K562 (cell line): ENCODE measurements at regions not wholly inside any gene's neighbourhood (a gene's known extent, or its start where the extent isn't known, plus 50 kb on each side); places are given as distances from the start of the nearest gene placed in this dataset.
"Not testable (repeated sequence)": the region's sequence is repeated elsewhere in the genome, so short reads cannot be mapped to it uniquely, and the experiment has no call there.

Experiments used
- ATAC-seq: fragments of 200-7000 bp; cut with Tn5 transposase; 3 replicates; pipeline ENCODE4 v1.9.1; 2020; ENCODE audit warnings: moderate library complexity
- BruUV-seq: library from RNA; stranded (reverse); fragments of 400-500 nt; replicated peaks from 2 replicates; lab custom pipeline; 2021; lab: Mats Ljungman, UMichigan
- CTCF ChIA-PET: fragments of 300-600 bp; formaldehyde crosslinking; extraction: SDS; loops from one replicate; lab custom pipeline; 2021; ENCODE audit warnings: low intra/inter-chr PET ratio; lab: Yijun Ruan, JAX
- POLR2A ChIA-PET: fragments of 300-600, 350-650 bp; sonication (Branson Sonifier 250); formaldehyde crosslinking; extraction: SDS; loops from one replicate; lab custom pipeline; 2021; ENCODE audit warnings: antibody characterized with exemption, inconsistent platforms; lab: Yijun Ruan, JAX
- DNase-seq, 4 experiments: peaks; one replicate each; pipeline versions ENCODE4 v3.0.0 to v3.0.0-alpha.2; 2011 to 2018; ENCODE audit warnings: low spot score in 3 of 4, mixed read lengths in 3 of 4; ENCODE audit errors: extremely low read depth in 1 of 4
- FAIRE-seq: peaks from 2 replicates; lab custom pipeline; 2011; peaks lifted over from hg19 to GRCh38; lab: Jason Lieb, UNC
- H2AFZ ChIP-seq: 2 replicates; pipeline ENCODE4 v1.6.0; 2011; ENCODE audit warnings: low read depth, low read length, control low read depth, inconsistent platforms
- H3K27ac ChIP-seq: fragments of 200-600 bp; 3 replicates; pipeline ENCODE4 v1.8.0; 2011; ENCODE audit warnings: low read depth, mild to moderate bottlenecking, control low read depth, inconsistent platforms, low read length, moderate library complexity, mixed read lengths; ENCODE audit errors: extremely low read depth
- H3K27me3 ChIP-seq, 2 experiments: fragments of 300-600 bp in 1 of 2; 2 replicates in 1 of 2; 3 replicates in 1 of 2; pipeline versions ENCODE4 v1.6.0 to v1.8.0; 2011; ENCODE audit warnings: inconsistent platforms in 2 of 2, low read length in 2 of 2, mild to moderate bottlenecking in 1 of 2, mixed read lengths in 1 of 2, moderate library complexity in 1 of 2; ENCODE audit not compliant: control insufficient read depth in 2 of 2, insufficient read depth in 2 of 2
- H3K36me3 ChIP-seq: fragments of 300-600 bp; 3 replicates; pipeline ENCODE4 v1.8.0; 2011; ENCODE audit warnings: mild to moderate bottlenecking, low read length, inconsistent platforms; ENCODE audit not compliant: control insufficient read depth, insufficient read depth
- H3K4me1 ChIP-seq, 2 experiments: fragments of 200-600 bp in 1 of 2; replicated peaks in 1 of 2; 2 replicates in 1 of 2; 3 replicates in 1 of 2; pipeline versions ENCODE4 v1.5.1 to v1.8.0; 2011; ENCODE audit warnings: inconsistent platforms in 2 of 2, low read length in 2 of 2, mild to moderate bottlenecking in 1 of 2, mixed read lengths in 1 of 2, moderate library complexity in 1 of 2; ENCODE audit not compliant: control insufficient read depth in 2 of 2, insufficient read depth in 2 of 2
- H3K4me2 ChIP-seq: 2 replicates; pipeline ENCODE4 v1.6.1; 2011; ENCODE audit warnings: low read length, control low read depth, inconsistent platforms, mixed read lengths; ENCODE audit not compliant: insufficient read depth
- H3K4me3 ChIP-seq: fragments of 200-600 bp; sonication (generic), shearing (Covaris generic); 2 replicates; pipeline ENCODE4 v1.5.1; 2016; ENCODE audit warnings: control low read depth, inconsistent platforms
- H3K79me2 ChIP-seq: fragments of 200-600 bp; 3 replicates; pipeline ENCODE4 v1.8.0; 2011; ENCODE audit warnings: low read length, inconsistent platforms; ENCODE audit not compliant: control insufficient read depth, insufficient read depth
- H3K9ac ChIP-seq, 2 experiments: 2 replicates each; pipeline versions ENCODE4 v1.6.0 to v1.6.1; 2011; ENCODE audit warnings: low read depth in 2 of 2, low read length in 2 of 2, control low read depth in 1 of 2, inconsistent platforms in 1 of 2, mild to moderate bottlenecking in 1 of 2, mixed read lengths in 1 of 2; ENCODE audit not compliant: insufficient read depth in 1 of 2
- H3K9me1 ChIP-seq: one replicate; pipeline ENCODE4 v1.6.0; 2011; ENCODE audit warnings: inconsistent platforms, mild to moderate bottlenecking, low read length, moderate library complexity; ENCODE audit not compliant: control insufficient read depth, insufficient read depth
- H3K9me3 ChIP-seq: replicated peaks from 2 replicates; pipeline ENCODE4 v1.5.1; 2011; ENCODE audit warnings: low read depth, low read length, inconsistent platforms; ENCODE audit not compliant: control insufficient read depth, insufficient read depth
- H4K20me1 ChIP-seq: replicated peaks from 2 replicates; pipeline ENCODE4 v1.6.1; 2011; ENCODE audit warnings: low read length, inconsistent platforms, mixed read lengths; ENCODE audit not compliant: control insufficient read depth, insufficient read depth
- CBFA2T3 ChIP-seq: fragments of 450-650 bp; IDR thresholded peaks from 2 replicates; pipeline ENCODE4 v1.6.1; 2017
- HNRNPLL ChIP-seq: fragments of 200-400 bp; formaldehyde crosslinking; IDR thresholded peaks from 2 replicates; pipeline ENCODE4 v1.6.1; 2017; ENCODE audit warnings: low read length, low read depth, mild to moderate bottlenecking; ENCODE audit not compliant: poor library complexity, severe bottlenecking
- JUNB ChIP-seq: fragments of 450-650 bp; formaldehyde crosslinking; conservative IDR thresholded peaks from 2 replicates; pipeline ENCODE4 v1.4.0; 2020; ENCODE audit warnings: mild to moderate bottlenecking
- KDM5B ChIP-seq: fragments of 200-600 bp; sonication (generic); IDR thresholded peaks from 2 replicates; pipeline ENCODE4 v1.6.1; 2012; ENCODE audit warnings: low read depth, mild to moderate bottlenecking, moderate library complexity, low read length, control low read depth, inconsistent platforms; ENCODE audit not compliant: insufficient replicate concordance
- MAFG ChIP-seq: fragments of 450-650 bp; conservative IDR thresholded peaks from 2 replicates; pipeline ENCODE4 v1.6.1; 2016; ENCODE audit warnings: missing genetic modification characterization, missing compliant biosample characterization
- NCOR1 ChIP-seq: fragments of 450-650 bp; IDR thresholded peaks from 2 replicates; pipeline ENCODE4 v1.6.1; 2016; ENCODE audit warnings: mild to moderate bottlenecking, moderate library complexity
- NFRKB ChIP-seq: fragments of 450-650 bp; IDR thresholded peaks from 2 replicates; pipeline ENCODE4 v1.6.1; 2016; ENCODE audit warnings: low read depth
- RAD21 ChIP-seq, 2 experiments: fragments of 250-450 bp in 1 of 2; fragments of 450-650 bp in 1 of 2; sonication (Bioruptor Pico) in 1 of 2; formaldehyde crosslinking in 1 of 2; IDR thresholded peaks in 1 of 2; conservative IDR thresholded peaks in 1 of 2; 2 replicates each; pipeline versions ENCODE4 v1.4.0 to v1.8.0; 2020 to 2022; ENCODE audit warnings: mild to moderate bottlenecking in 2 of 2, moderate library complexity in 1 of 2
- STAT5A ChIP-seq: IDR thresholded peaks from 2 replicates; pipeline ENCODE4 v1.6.1; 2012; ENCODE audit warnings: low read length, inconsistent platforms, borderline replicate concordance
- TAL1 ChIP-seq: fragments of 450-650 bp; IDR thresholded peaks from 2 replicates; pipeline ENCODE4 v1.6.1; 2016; ENCODE audit warnings: mild to moderate bottlenecking
- ZNF444 ChIP-seq: fragments of 250-450 bp; sonication (Bioruptor Pico); IDR thresholded peaks from 2 replicates; pipeline ENCODE4 v1.4.0; 2020; ENCODE audit warnings: mild to moderate bottlenecking, moderate library complexity
- WGBS: fragments of 100-300 bp; shearing (Covaris generic); methylation state at CpG from one replicate; pipeline ENCODE4 v1.1.6; 2016; ENCODE audit warnings: low coverage, mixed read lengths; ENCODE audit not compliant: insufficient coverage; ENCODE audit errors: missing lambda C conversion rate; 5-methylcytosine and 5-hydroxymethylcytosine counted together
- in situ Hi-C: fragments of 300-500 bp; cut with MboI; formaldehyde crosslinking; loops from 4 replicates; pipeline ENCODE4 v1.15.0; 2018; ENCODE audit warnings: inconsistent platforms, mixed read lengths
- intact Hi-C: fragments of 100-400 bp; cut with micrococcal nuclease; formaldehyde crosslinking; loops from 2 replicates; pipeline ENCODE4 v1.14.2; 2022
- TF ChIP-seq, protein P1 (sequence below), 3 experiments: IDR thresholded peaks in 2 of 3; conservative IDR thresholded peaks in 1 of 3; 2 replicates each; pipeline ENCODE4 v1.5.1; 2011 to 2012; ENCODE audit warnings: low read length in 3 of 3, mild to moderate bottlenecking in 3 of 3, control low read depth in 2 of 3, improper control_type of control experiment in 1 of 3, inconsistent platforms in 1 of 3, low read depth in 1 of 3, mixed read lengths in 1 of 3, moderate library complexity in 1 of 3; ENCODE audit not compliant: insufficient read depth in 2 of 3

GRCh38 chr7:81459485-81459884, 310.4 kb downstream of the HGF start (continued):
- TF ChIP-seq HNRNPLL (no peak), ZNF444 (CRISPR knock-in tag) (no peak), CBFA2T3 (peak; percentile 60), NCOR1 (peak; percentile 41; the same call in 1 of the 2 replicates), JUNB (CRISPR knock-in tag) (no peak), STAT5A (no peak), TAL1 (peak; percentile 59; the same call in 1 of the 2 replicates), KDM5B (no peak), MAFG (tag) (0 out of 2 replicates have a peak, but pooled peaks have one; percentile 14)

GRCh38 chr7:81457852-81458522, 311.9 kb downstream of the HGF start:
- BruUV-seq = no TSS peak
- no peak for DNase-seq
- POLR2A ChIA-PET = no interaction called here

GRCh38 chr7:81453770-81454169, 316.1 kb downstream of the HGF start:
- BruUV-seq, H3K36me3 ChIP-seq, POLR2A ChIA-PET, DNase-seq, H3K27ac ChIP-seq, H3K9me3 ChIP-seq, CTCF ChIA-PET, H3K4me2 ChIP-seq, FAIRE-seq, H4K20me1 ChIP-seq, H3K4me1 ChIP-seq, H3K4me3 ChIP-seq, H2AFZ ChIP-seq, ATAC-seq, H3K9me1 ChIP-seq, H3K27me3 ChIP-seq, H3K79me2 ChIP-seq, intact Hi-C loops, H3K9ac ChIP-seq: not testable (repeated sequence)
- in situ Hi-C loops = loop anchor here (25.0 kb wide), 1 partner anchor 541 kb away; the partner anchor contains the start of gene SEMA3C

More at GRCh38 chr7:81457852-81458522, 311.9 kb downstream of the HGF start:
- H3K27me3 ChIP-seq = no peaks in the 10 kb centered on the region
- H2AFZ ChIP-seq = no peak overlapping the region
- H3K4me3 ChIP-seq = no peak overlapping the region
- H3K9me3 ChIP-seq = no peaks in the 10 kb centered on the region
- H3K4me2 ChIP-seq = no peak overlapping the region
- in situ Hi-C loops (loop anchor here (25.0 kb wide), 1 partner anchor 546 kb away; the partner anchor contains the start of gene SEMA3C), intact Hi-C loops (loop anchor here (5.0 kb wide), 1 partner anchor 761 kb away; no protein-coding TSS in a partner anchor)
- H3K4me1 ChIP-seq = peaks cover 0 to 8% of the 10 kb centered on the region in 2 experiments; a peak in 1 of 5 replicates
- TF ChIP-seq NFRKB = no peak
- TF ChIP-seq, protein P1, sequence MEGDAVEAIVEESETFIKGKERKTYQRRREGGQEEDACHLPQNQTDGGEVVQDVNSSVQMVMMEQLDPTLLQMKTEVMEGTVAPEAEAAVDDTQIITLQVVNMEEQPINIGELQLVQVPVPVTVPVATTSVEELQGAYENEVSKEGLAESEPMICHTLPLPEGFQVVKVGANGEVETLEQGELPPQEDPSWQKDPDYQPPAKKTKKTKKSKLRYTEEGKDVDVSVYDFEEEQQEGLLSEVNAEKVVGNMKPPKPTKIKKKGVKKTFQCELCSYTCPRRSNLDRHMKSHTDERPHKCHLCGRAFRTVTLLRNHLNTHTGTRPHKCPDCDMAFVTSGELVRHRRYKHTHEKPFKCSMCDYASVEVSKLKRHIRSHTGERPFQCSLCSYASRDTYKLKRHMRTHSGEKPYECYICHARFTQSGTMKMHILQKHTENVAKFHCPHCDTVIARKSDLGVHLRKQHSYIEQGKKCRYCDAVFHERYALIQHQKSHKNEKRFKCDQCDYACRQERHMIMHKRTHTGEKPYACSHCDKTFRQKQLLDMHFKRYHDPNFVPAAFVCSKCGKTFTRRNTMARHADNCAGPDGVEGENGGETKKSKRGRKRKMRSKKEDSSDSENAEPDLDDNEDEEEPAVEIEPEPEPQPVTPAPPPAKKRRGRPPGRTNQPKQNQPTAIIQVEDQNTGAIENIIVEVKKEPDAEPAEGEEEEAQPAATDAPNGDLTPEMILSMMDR (IDR thresholded peaks at IDR 0.05 in 2 of 3, conservative IDR thresholded peaks at IDR 0.05 in 1 of 3; ENCODE audit: insufficient read depth in 2 of 3, low read depth in 1 of 3, low read length in 3 of 3) = peak in 1 of 3 experiments; percentile 26; a peak in 2 of 6 replicates
- TF ChIP-seq RAD21 (CRISPR knock-in tag; conservative IDR thresholded peaks at IDR 0.05 in 1 of 2, IDR thresholded peaks at IDR 0.05 in 1 of 2) = peak; percentile 29 to 31; a peak in 2 of 4 replicates
- TF ChIP-seq, all 486 proteins: peak for 2
- CTCF ChIA-PET = interaction anchor here (1.9 kb wide), 1 partner anchor 759 kb away, joined by 6 read pairs; no protein-coding TSS in a partner anchor
- WGBS = 0% methylated on average over 1 of the region's 1 CpG
- Histone ChIP-seq H3K9ac (no peak overlapping the region), H3K9me1 (no peaks in the 10 kb centered on the region), H3K79me2 (no peaks in the 10 kb centered on the region), H3K36me3 (no peaks in the 10 kb centered on the region), H4K20me1 (no peaks in the 10 kb centered on the region), H3K27ac (no peak overlapping the region)
- ATAC-seq = no peak
- FAIRE-seq = no peak
